ENCODE measurements at regions not wholly inside any gene's neighbourhood (a gene's known extent, or its start where the extent isn't known, plus 50 kb on each side); places are given as distances from the start of the nearest gene placed in this dataset.

DNA sequence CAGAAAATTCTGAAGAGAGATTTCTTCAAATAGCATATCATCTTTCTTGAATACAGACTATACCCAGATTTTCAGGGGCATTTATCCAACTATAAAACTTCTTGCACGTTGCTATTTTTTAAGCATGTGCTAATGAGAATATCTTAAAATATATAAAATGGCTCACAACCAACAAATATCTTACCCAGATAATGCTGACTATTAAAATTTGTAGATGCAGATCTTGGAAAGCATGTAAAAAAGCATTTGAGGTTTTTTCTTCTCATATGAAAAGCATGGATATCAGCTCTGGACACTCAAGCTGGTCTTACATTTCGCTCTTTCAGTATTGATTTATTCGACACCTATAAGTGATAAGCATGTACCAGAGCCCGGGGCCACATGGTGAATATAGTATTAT is 1187.7 kb upstream of the ADGRL4 start:
- TF ChIP-seq NFIC (IDR thresholded peaks at IDR 0.05) = no peak
- TF ChIP-seq, protein P1, sequence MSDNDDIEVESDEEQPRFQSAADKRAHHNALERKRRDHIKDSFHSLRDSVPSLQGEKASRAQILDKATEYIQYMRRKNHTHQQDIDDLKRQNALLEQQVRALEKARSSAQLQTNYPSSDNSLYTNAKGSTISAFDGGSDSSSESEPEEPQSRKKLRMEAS (IDR thresholded peaks at IDR 0.05) = no peak
- TF ChIP-seq TAF1 (IDR thresholded peaks at IDR 0.05; ENCODE audit: low read depth) = no peak
- no peak for TF ChIP-seq CREB1 (IDR thresholded peaks at IDR 0.05; ENCODE audit: low read depth)
- TF ChIP-seq TEAD4 (IDR thresholded peaks at IDR 0.05) = no peak
- TF ChIP-seq EP300 (IDR thresholded peaks at IDR 0.05; ENCODE audit: borderline replicate concordance) = no peak
- no peak for TF ChIP-seq TCF12 (IDR thresholded peaks at IDR 0.05; ENCODE audit: low read depth)
- no peak for TF ChIP-seq EGR1 (IDR thresholded peaks at IDR 0.05)
- no peak for TF ChIP-seq ZBTB7A (IDR thresholded peaks at IDR 0.05; ENCODE audit: low read depth)
- no peak for TF ChIP-seq FOXM1 (IDR thresholded peaks at IDR 0.05; ENCODE audit: borderline replicate concordance, low read depth)
- TF ChIP-seq CEBPB (IDR thresholded peaks at IDR 0.05) = no peak
- no peak for TF ChIP-seq REST (IDR thresholded peaks at IDR 0.05; ENCODE audit: low read depth)
- no peak for TF ChIP-seq RAD21 (IDR thresholded peaks at IDR 0.05; ENCODE audit: low read depth)
- TF ChIP-seq USF1 (IDR thresholded peaks at IDR 0.05) = no peak
- no peak for TF ChIP-seq YY1 (IDR thresholded peaks at IDR 0.05; ENCODE audit: low read depth)

- no peak for TF ChIP-seq TEAD4 (IDR thresholded peaks at IDR 0.05)
- TF ChIP-seq EGR1 (IDR thresholded peaks at IDR 0.05) = no peak
- TF ChIP-seq NFIC (IDR thresholded peaks at IDR 0.05) = no peak
- no peak for TF ChIP-seq YY1 (IDR thresholded peaks at IDR 0.05; ENCODE audit: low read depth)
- no peak for TF ChIP-seq ZBTB7A (IDR thresholded peaks at IDR 0.05; ENCODE audit: low read depth)
- no peak for TF ChIP-seq CEBPB (IDR thresholded peaks at IDR 0.05)
- TF ChIP-seq, protein P1 (IDR thresholded peaks at IDR 0.05) = no peak
- no peak for TF ChIP-seq RAD21 (IDR thresholded peaks at IDR 0.05; ENCODE audit: low read depth)
- TF ChIP-seq CREB1 (IDR thresholded peaks at IDR 0.05; ENCODE audit: low read depth) = no peak
- no peak for TF ChIP-seq EP300 (IDR thresholded peaks at IDR 0.05; ENCODE audit: borderline replicate concordance)
- no peak for TF ChIP-seq USF1 (IDR thresholded peaks at IDR 0.05)
- no peak for TF ChIP-seq REST (IDR thresholded peaks at IDR 0.05; ENCODE audit: low read depth)
- TF ChIP-seq FOXM1 (IDR thresholded peaks at IDR 0.05; ENCODE audit: borderline replicate concordance, low read depth) = no peak
- TF ChIP-seq TCF12 (IDR thresholded peaks at IDR 0.05; ENCODE audit: low read depth) = no peak
- TF ChIP-seq TAF1 (IDR thresholded peaks at IDR 0.05; ENCODE audit: low read depth) = no peak
Observed at GRCh38 chr1:80181418-80181817, 1174.9 kb upstream of the ADGRL4 start.

DNA sequence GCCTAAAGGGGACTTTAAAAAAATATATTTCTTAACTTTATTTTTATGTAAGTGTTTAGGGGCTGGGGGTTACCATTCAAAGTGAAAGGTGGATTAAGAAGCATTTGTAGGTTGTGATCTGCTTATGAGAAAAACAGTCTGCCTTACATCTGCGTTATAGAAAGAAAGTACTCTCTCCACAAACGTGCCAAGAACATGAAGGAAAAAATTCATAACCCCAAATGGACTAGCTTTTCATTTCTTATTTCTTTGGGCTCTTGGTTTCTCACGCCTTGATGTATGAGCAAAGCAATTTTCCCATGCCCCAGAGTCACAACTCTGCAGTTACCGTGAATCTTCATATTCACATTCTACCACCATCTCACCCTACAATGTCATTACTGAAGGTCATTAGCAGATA is 1165.1 kb upstream of the ADGRL4 start:
- TF ChIP-seq EP300 (IDR thresholded peaks at IDR 0.05; ENCODE audit: borderline replicate concordance) (no peak), TEAD4 (IDR thresholded peaks at IDR 0.05) (no peak), EGR1 (IDR thresholded peaks at IDR 0.05) (no peak), YY1 (IDR thresholded peaks at IDR 0.05; ENCODE audit: low read depth) (no peak), CEBPB (IDR thresholded peaks at IDR 0.05) (no peak), RAD21 (IDR thresholded peaks at IDR 0.05; ENCODE audit: low read depth) (no peak), USF1 (IDR thresholded peaks at IDR 0.05) (no peak), CREB1 (IDR thresholded peaks at IDR 0.05; ENCODE audit: low read depth) (no peak), REST (IDR thresholded peaks at IDR 0.05; ENCODE audit: low read depth) (no peak), NFIC (IDR thresholded peaks at IDR 0.05) (no peak), TCF12 (IDR thresholded peaks at IDR 0.05; ENCODE audit: low read depth) (no peak), ZBTB7A (IDR thresholded peaks at IDR 0.05; ENCODE audit: low read depth) (no peak), TAF1 (IDR thresholded peaks at IDR 0.05; ENCODE audit: low read depth) (no peak), FOXM1 (IDR thresholded peaks at IDR 0.05; ENCODE audit: borderline replicate concordance, low read depth) (no peak)
- TF ChIP-seq, protein P1 (IDR thresholded peaks at IDR 0.05) = no peak
